Kidney epithelial cell (primary cell): ENCODE measurements at regions not wholly inside any gene's neighbourhood (a gene's known extent, or its start where the extent isn't known, plus 50 kb on each side); places are given as distances from the start of the nearest gene placed in this dataset.

ENCODE experiments used
- DNase-seq: peaks from one replicate; pipeline ENCODE4 v3.0.0-alpha.2; 2010; ENCODE audit warnings: low read depth
- H3K27me3 ChIP-seq: 2 replicates; pipeline ENCODE4 v1.6.0; 2011; ENCODE audit warnings: low read length; ENCODE audit not compliant: control insufficient read depth, insufficient read depth
- H3K36me3 ChIP-seq: 2 replicates; pipeline ENCODE4 v1.5.1; 2011; ENCODE audit warnings: low read length; ENCODE audit not compliant: control insufficient read depth, insufficient read depth
- H3K4me3 ChIP-seq: 2 replicates; pipeline ENCODE4 v1.5.1; 2011; ENCODE audit warnings: low read depth, mild to moderate bottlenecking, control low read depth, low read length
- TF ChIP-seq, protein P1 (sequence below): IDR thresholded peaks from 2 replicates; pipeline ENCODE4 v1.5.1; 2011; ENCODE audit warnings: mild to moderate bottlenecking, moderate library complexity, low read length, control low read depth, inconsistent platforms; ENCODE audit not compliant: insufficient read depth, poor library complexity, severe bottlenecking

DNA sequence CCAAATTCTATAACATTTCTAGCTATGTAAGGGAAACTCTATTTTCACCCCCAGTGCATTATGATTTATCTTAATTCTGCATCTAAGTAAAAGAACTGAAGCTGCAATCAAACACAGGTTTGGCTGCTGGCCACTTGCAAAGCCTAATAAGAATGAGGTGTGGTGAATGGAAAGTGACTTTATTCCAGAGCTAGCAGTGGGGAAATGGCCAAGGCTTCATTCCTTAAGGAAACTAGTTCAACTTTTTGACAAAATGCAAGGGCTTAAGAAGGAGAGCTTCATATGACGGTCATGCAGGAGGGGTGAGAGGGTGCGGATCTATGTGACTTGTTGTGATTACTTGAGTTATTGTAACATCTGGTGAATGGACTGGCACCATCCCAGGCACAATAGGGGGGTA lies 1802.0 kb downstream of the SUCLG1 start:
- no peak overlapping the region for H3K4me3 ChIP-seq
- H3K27me3 ChIP-seq: no peaks in the 10 kb centered on the region
- no peak for DNase-seq
- TF ChIP-seq, protein P1, sequence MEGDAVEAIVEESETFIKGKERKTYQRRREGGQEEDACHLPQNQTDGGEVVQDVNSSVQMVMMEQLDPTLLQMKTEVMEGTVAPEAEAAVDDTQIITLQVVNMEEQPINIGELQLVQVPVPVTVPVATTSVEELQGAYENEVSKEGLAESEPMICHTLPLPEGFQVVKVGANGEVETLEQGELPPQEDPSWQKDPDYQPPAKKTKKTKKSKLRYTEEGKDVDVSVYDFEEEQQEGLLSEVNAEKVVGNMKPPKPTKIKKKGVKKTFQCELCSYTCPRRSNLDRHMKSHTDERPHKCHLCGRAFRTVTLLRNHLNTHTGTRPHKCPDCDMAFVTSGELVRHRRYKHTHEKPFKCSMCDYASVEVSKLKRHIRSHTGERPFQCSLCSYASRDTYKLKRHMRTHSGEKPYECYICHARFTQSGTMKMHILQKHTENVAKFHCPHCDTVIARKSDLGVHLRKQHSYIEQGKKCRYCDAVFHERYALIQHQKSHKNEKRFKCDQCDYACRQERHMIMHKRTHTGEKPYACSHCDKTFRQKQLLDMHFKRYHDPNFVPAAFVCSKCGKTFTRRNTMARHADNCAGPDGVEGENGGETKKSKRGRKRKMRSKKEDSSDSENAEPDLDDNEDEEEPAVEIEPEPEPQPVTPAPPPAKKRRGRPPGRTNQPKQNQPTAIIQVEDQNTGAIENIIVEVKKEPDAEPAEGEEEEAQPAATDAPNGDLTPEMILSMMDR: no peak
- no peaks in the 10 kb centered on the region for H3K36me3 ChIP-seq

DNA sequence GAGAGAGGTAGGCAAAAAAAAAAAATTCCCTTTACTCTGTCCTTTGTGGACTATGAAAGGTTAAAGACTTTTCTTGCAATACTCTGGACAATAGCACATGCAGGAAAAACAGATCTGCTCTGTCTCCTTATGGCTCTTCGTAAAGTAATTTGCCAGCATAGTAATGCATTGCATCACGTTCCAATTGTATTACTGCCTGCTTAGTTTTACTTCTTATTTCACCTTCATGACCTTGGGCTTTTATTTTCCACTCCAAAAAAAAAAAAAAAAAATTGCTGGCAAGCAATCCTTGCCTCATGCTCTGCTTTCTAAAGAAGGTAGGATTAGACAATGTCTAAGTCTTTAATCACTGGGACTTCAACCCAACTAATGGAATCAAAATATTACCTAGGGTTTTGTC lies 1802.7 kb downstream of the SUCLG1 start:
- TF ChIP-seq, protein P1: no peak
- no peak overlapping the region for H3K4me3 ChIP-seq
- no peaks in the 10 kb centered on the region for H3K36me3 ChIP-seq
- DNase-seq: no peak
- no peaks in the 10 kb centered on the region for H3K27me3 ChIP-seq

DNA sequence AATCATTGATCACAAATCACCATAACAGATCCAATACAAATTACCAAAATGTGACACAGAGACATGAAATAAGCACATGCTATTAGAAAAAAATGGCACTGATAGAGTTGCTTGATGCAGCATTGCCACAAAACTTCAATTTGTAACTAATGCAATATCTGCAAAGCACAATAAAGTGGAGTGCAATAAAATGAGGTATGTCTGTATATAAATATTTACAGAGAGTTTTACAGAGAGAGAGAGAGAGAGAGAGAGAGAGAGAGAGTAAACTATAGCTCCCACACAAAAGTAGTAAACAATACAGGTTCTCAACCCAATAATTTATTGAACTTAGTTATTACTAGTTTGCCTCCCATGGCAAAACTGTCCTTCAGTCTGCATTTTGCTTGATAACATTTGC lies 1807.0 kb downstream of the SUCLG1 start:
- TF ChIP-seq, protein P1: no peak
- DNase-seq: no peak
- Histone ChIP-seq H3K4me3 (no peak overlapping the region), H3K36me3 (no peaks in the 10 kb centered on the region), H3K27me3 (no peaks in the 10 kb centered on the region)

DNA sequence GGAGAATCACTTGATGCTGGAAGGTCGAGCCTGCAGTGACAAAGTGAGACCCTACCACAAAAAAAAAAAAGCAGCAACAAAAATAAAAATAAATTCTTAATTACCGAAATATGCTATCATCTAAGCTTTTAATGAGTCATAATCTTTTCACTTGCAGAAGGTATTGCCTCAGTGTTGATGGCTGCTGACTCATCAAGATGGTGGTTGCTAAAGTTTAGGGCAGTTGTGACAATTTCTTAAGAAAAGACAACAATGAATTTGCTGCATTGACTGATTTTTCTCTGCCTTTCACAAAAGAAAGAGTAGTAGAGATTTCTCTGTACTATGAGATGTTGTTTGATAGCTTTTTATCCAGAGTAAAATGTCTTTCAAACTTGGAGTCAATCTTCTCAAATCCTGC lies 1809.0 kb downstream of the SUCLG1 start:
- TF ChIP-seq, protein P1: no peak
- Histone ChIP-seq H3K27me3 (no peaks in the 10 kb centered on the region), H3K36me3 (no peaks in the 10 kb centered on the region), H3K4me3 (no peak overlapping the region)
- no peak for DNase-seq

DNA sequence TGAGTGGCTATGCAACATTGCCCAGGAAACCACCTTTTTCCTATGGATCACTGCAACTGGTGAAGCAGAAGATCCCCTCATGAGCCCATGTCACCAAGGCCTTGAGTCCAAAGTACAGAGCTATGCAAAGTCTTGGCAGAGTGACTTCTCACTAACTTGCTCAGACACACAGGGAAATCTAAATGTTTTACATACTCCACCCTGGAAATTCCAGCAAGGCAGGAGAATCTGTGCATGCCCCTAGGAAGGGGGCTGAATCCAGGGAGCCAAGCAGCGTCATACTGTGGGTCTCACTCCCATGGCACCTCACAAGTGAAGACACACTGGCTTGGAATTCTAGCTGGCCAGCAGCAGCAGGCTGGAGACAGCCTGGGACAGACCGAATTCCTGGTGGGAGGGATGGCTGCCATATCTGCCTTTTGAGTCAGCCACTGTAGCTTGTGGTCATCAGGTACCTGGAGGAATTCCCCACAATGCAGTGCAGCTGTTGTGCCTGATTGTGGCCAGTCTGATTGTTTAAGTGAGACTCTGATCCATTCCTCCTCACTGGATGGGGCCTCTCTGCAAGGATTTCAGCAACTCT lies 1817.4 kb downstream of the SUCLG1 start:
- no peak for DNase-seq
- no peaks in the 10 kb centered on the region for H3K36me3 ChIP-seq
- TF ChIP-seq, protein P1: no peak
- H3K4me3 ChIP-seq: no peak overlapping the region
- H3K27me3 ChIP-seq: no peaks in the 10 kb centered on the region

DNA sequence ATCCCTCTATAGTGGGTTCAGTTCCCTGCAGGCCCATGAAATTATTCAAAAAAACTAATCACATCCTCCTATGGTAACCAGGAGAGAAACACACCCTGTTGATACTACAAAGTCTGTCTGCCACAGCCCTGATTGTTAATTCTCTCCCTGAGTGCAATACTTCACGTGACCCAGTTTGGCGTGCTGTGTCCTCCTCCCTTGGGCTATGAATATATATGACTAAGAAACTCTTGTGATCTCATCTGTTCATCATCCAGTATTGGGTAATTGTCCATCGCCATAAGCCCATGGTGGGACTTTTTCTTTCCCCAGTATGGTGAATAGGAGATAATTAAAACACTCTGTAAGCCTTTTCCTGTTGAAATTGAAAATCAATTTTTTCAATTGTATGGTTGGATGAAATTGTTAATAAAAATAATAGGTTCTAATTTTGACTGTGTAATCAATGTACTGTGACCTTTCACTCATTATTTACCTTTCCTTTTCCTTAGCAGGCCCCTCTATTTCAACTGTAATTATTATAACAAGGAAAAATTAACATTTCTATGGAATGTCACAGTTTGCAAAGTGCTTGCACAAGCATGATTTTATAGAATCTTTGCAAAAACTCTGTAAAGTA lies 1822.6 kb downstream of the SUCLG1 start:
- Histone ChIP-seq H3K4me3 (no peak overlapping the region), H3K27me3 (no peaks in the 10 kb centered on the region), H3K36me3 (no peaks in the 10 kb centered on the region)
- no peak for DNase-seq
- TF ChIP-seq, protein P1: no peak
